Common myeloid progenitor, CD34-positive (primary cell): ENCODE measurements at regions not wholly inside any gene's neighbourhood (a gene's known extent, or its start where the extent isn't known, plus 50 kb on each side); places are given as distances from the start of the nearest gene placed in this dataset.
A peak's percentile ranks its signal among the peaks of the same experiment; 100 is the strongest.

ENCODE experiments used
- CTCF ChIA-PET: fragments of 350-600 bp; sonication (Branson Sonifier 250); formaldehyde crosslinking; loops from one replicate; lab custom pipeline; 2021; ENCODE audit warnings: antibody characterized with exemption; lab: Charles Lee
- POLR2A ChIA-PET: fragments of 350-600 bp; sonication (Branson Sonifier 250); formaldehyde crosslinking; loops from one replicate; lab custom pipeline; 2021; ENCODE audit warnings: antibody characterized with exemption; lab: Charles Lee
- DNase-seq, 3 donors: peaks; one replicate each; pipeline versions ENCODE4 v3.0.0 to v3.0.0-alpha.2; 2013
- H3K27ac ChIP-seq, 2 experiments: 1 replicate in 1 of 2; 2 replicates in 1 of 2; pipeline ENCODE4 v1.7.0; 2013; ENCODE audit warnings: inconsistent platforms in 2 of 2, low read length in 2 of 2, mild to moderate bottlenecking in 2 of 2, low read depth in 1 of 2, moderate library complexity in 1 of 2; ENCODE audit not compliant: severe bottlenecking in 2 of 2, insufficient read depth in 1 of 2, poor library complexity in 1 of 2
- H3K27me3 ChIP-seq, 5 experiments: replicated peaks in 2 of 5; 1 replicate in 3 of 5; 2 replicates in 2 of 5; pipeline versions ENCODE4 v1.6.1 to v1.7.0; 2013; ENCODE audit warnings: low read length in 4 of 5, mild to moderate bottlenecking in 2 of 5, moderate library complexity in 2 of 5, inconsistent platforms in 1 of 5; ENCODE audit not compliant: insufficient read depth in 5 of 5, control insufficient read depth in 4 of 5
- H3K36me3 ChIP-seq, 4 experiments: 1 replicate in 2 of 4; 2 replicates in 2 of 4; pipeline versions ENCODE4 v1.6.1 to v1.7.0; 2013; ENCODE audit warnings: low read length in 3 of 4, control low read depth in 1 of 4, mild to moderate bottlenecking in 1 of 4; ENCODE audit not compliant: control insufficient read depth in 4 of 4, insufficient read depth in 4 of 4
- H3K4me1 ChIP-seq, 4 experiments: 1 replicate in 3 of 4; 2 replicates in 1 of 4; pipeline versions ENCODE4 v1.6.1 to v1.7.1; 2013; ENCODE audit warnings: low read length in 3 of 4, mild to moderate bottlenecking in 3 of 4, control low read depth in 1 of 4, inconsistent platforms in 1 of 4, moderate library complexity in 1 of 4; ENCODE audit not compliant: control insufficient read depth in 4 of 4, insufficient read depth in 4 of 4; ENCODE audit errors: control extremely low read depth in 1 of 4
- H3K4me3 ChIP-seq, 7 experiments: 1 replicate in 4 of 7; 2 replicates in 3 of 7; pipeline versions ENCODE4 v1.5.1 to v1.7.0; 2013; ENCODE audit warnings: mild to moderate bottlenecking in 7 of 7, low read length in 6 of 7, moderate library complexity in 6 of 7, inconsistent platforms in 2 of 7, low read depth in 2 of 7, control low read depth in 1 of 7; ENCODE audit not compliant: insufficient read depth in 4 of 7, control insufficient read depth in 1 of 7; ENCODE audit errors: extremely low read depth in 1 of 7
- H3K9me3 ChIP-seq, 5 experiments: 1 replicate in 4 of 5; 2 replicates in 1 of 5; pipeline versions ENCODE4 v1.6.1 to v1.7.1; 2013; ENCODE audit warnings: low read length in 4 of 5, mild to moderate bottlenecking in 2 of 5, inconsistent platforms in 1 of 5, low read depth in 1 of 5, moderate library complexity in 1 of 5; ENCODE audit not compliant: control insufficient read depth in 4 of 5, insufficient read depth in 2 of 5; ENCODE audit errors: control extremely low read depth in 1 of 5
- WGBS: methylation state at CpG from one replicate; pipeline ENCODE4 v1.1.5; 2013; ENCODE audit not compliant: insufficient coverage; 5-methylcytosine and 5-hydroxymethylcytosine counted together

- Histone ChIP-seq H3K27me3 (no peaks in the 10 kb centered on the region), H3K9me3 (peaks cover 0 to 3% (median 0%) of the 10 kb centered on the region in 5 experiments), H3K4me1 (peaks cover 5 to 24% (median 13%) of the 10 kb centered on the region in 4 experiments), H3K36me3 (no peaks in the 10 kb centered on the region), H3K27ac (peak overlapping the region in 1 of 2 experiments; percentile 47), H3K4me3 (no peak overlapping the region)
- no peak for DNase-seq
- WGBS = no CpG with 5 or more reads among the region's 1 CpG
- ChIA-PET CTCF (interaction anchor here (1.0 kb wide), 1 partner anchor 10 kb away, joined by 3 read pairs; no protein-coding TSS in a partner anchor), POLR2A (no interaction called here)
Measured at GRCh38 chr1:87842156-87842555, 513.5 kb downstream of the LMO4 start.

- ChIA-PET POLR2A (no interaction called here), CTCF (interaction anchor here (1.1 kb wide), 1 partner anchor 14 kb away, joined by 3 read pairs; no protein-coding TSS in a partner anchor)
- no peak overlapping the region for H3K27ac ChIP-seq
- DNase-seq = no peak
- no peaks in the 10 kb centered on the region for H3K27me3 ChIP-seq
- 100% methylated on average over 1 of the region's 4 CpGs for WGBS
- no peak overlapping the region for H3K4me3 ChIP-seq
- H3K4me1 ChIP-seq = peaks cover 5 to 24% (median 13%) of the 10 kb centered on the region in 4 experiments
- peaks cover 0 to 3% (median 0%) of the 10 kb centered on the region in 5 experiments for H3K9me3 ChIP-seq
- H3K36me3 ChIP-seq = no peaks in the 10 kb centered on the region
Measured at GRCh38 chr1:87844251-87844650, 515.6 kb downstream of the LMO4 start.

DNA sequence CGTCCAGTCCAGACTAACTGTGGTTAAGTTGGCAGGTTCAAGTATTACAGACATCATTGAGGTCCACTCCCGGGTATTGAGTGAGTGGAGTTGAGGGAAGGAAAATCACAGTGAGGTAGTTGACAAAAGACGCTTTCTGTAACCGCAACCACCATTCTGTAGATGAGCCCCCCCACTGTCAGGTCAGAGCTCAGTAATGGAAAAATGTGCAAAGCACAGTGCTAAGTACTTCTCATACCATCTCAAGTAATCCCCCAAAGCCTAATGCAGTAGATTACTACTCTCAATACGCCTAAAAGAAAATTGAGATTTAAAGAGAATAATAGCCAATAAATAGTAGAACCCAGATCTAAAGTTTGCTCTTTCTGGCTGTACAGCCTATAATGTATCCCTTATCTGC, 522.8 kb downstream of the LMO4 start:
- no peak for DNase-seq
- Histone ChIP-seq H3K9me3 (no peaks in the 10 kb centered on the region), H3K27ac (no peak overlapping the region), H3K27me3 (no peaks in the 10 kb centered on the region), H3K4me3 (no peak overlapping the region), H3K36me3 (no peaks in the 10 kb centered on the region), H3K4me1 (peaks cover 0 to 8% (median 2%) of the 10 kb centered on the region in 4 experiments)
- WGBS = 90% methylated on average over 4 of the region's 5 CpGs
- ChIA-PET CTCF (interaction anchor here (1.3 to 1.5 kb wide), 2 partner anchors 9 to 19 kb away, joined by 3 read pairs; no protein-coding TSS in a partner anchor), POLR2A (no interaction called here)

DNA sequence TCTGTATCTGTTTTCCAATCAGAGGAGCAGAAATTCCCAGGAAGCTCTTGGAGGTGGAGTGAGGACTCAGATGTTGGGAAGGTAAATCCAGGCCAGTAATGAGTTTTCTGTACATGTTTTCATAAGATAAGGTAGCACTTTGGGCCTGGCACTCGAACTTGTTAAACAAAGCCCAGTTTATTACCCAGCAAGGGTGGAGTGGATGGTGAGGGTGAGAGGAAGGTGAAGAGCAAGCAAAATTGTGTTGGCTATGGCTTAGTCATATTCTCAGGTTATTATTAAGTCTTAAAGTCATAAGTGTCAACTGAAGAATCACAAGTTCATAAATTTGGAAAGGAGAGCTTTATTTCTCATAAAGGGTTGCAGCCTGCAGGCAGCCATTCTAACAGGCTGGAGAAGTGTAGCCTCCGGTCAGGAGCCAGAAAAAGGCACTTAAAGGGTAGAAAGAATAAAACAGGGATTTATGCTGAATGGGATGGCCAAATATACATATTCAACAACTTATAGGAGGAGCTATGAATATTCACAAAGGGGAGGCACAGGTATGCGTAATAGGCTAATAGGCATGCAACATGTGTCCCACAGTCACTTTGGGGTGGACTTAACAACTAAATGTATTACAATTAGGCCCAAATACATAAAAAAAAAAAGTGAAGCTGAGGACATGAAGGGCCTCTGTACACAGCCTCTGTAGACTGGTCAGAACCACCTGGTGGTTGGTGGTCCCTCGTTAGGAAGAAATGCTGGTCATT, 523.9 kb downstream of the LMO4 start:
- H3K4me1 ChIP-seq = peaks cover 0 to 8% (median 2%) of the 10 kb centered on the region in 4 experiments
- no peaks in the 10 kb centered on the region for H3K36me3 ChIP-seq
- no peak overlapping the region for H3K27ac ChIP-seq
- no peak overlapping the region for H3K4me3 ChIP-seq
- no peak for DNase-seq
- 92% methylated on average over 2 of the region's 4 CpGs for WGBS
- H3K9me3 ChIP-seq = no peaks in the 10 kb centered on the region
- ChIA-PET POLR2A (interaction anchor here (0.6 kb wide), 1 partner anchor 20 kb away, joined by 3 read pairs; no protein-coding TSS in a partner anchor), CTCF (interaction anchor here (1.0 to 1.5 kb wide), 3 partner anchors 10 to 24 kb away, joined by 3 read pairs; no protein-coding TSS in a partner anchor)
- no peaks in the 10 kb centered on the region for H3K27me3 ChIP-seq

DNA sequence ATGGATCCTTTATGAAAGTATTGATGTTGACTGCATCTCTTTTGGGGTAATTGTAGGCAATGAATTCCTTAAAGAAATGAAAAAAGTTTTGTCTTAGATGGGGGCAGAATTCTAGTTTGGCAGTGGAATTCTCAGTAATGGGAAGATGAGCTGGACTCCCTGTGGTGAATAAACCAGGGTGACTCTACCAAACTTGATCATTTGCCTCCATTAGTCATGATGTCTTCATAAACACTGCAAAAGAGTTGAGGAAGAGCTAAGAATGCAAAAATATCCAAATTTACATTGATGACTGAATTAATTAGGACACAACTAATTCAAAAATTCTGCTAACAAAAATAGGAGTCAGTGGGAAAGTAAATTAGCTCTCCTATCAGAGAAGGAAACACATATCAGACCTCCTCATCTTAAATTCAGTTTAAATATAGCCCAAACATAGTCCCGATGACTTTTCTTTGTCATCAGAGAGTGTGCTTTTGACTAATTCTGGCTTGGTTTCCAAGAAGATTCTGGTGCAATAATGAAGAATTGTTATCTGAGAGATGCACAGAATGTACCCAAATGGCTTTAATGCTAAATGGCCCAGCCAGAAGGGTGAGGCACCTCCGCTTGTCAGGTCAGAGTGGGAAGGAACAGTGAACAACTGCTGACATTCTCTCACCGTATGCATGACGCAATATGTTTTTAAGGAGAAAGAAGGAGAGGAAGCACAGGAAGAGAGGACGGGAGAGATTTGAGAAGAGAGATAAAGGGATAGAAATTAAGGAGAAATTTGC, 525.1 kb downstream of the LMO4 start:
- DNase-seq = no peak
- ChIA-PET CTCF (interaction anchor here (1.0 to 1.4 kb wide), 3 partner anchors 11 to 23 kb away, joined by 3 read pairs; no protein-coding TSS in a partner anchor), POLR2A (no interaction called here)
- Histone ChIP-seq H3K4me1 (peaks cover 0 to 8% (median 2%) of the 10 kb centered on the region in 4 experiments), H3K27me3 (no peaks in the 10 kb centered on the region), H3K4me3 (peak overlapping the region in 1 of 7 experiments; percentile 36), H3K36me3 (no peaks in the 10 kb centered on the region), H3K27ac (no peak overlapping the region), H3K9me3 (peaks cover 0 to 3% (median 0%) of the 10 kb centered on the region in 5 experiments)
- WGBS = 18% methylated on average over 4 of the region's 5 CpGs

DNA sequence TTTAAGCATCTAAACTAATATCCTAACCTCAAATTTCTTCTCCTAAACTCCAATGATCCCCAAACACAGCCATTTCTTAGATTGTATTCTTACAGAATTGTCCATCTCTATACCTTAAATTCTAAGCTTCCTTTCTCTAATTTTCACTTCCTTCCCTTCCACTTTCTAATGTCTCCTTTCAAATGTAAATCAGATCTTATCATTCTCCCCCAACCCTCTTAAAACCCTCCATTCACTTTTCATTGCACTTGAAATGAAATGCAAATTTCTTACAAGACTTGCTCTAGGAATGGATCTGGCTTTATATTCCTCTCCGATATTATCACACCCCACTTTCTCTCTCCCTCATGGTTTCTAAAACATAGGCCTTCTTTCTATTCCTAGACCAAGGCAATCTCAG, 534.6 kb downstream of the LMO4 start:
- Histone ChIP-seq H3K27me3 (no peaks in the 10 kb centered on the region), H3K4me1 (peaks cover 4 to 7% (median 4%) of the 10 kb centered on the region in 4 experiments), H3K27ac (no peak overlapping the region), H3K36me3 (peaks cover 0 to 2% (median 0%) of the 10 kb centered on the region in 4 experiments), H3K4me3 (no peak overlapping the region), H3K9me3 (peaks cover 0 to 29% (median 4%) of the 10 kb centered on the region in 5 experiments)
- ChIA-PET CTCF (no interaction called here), POLR2A (no interaction called here)
- 100% methylated on average over 1 of the region's 1 CpG for WGBS
- no peak for DNase-seq
